Kidney (tissue), 13 donors: ENCODE measurements at regions not wholly inside any gene's neighbourhood (a gene's known extent, or its start where the extent isn't known, plus 50 kb on each side); places are given as distances from the start of the nearest gene placed in this dataset.
A peak's percentile ranks its signal among the peaks of the same experiment; 100 is the strongest.

ENCODE experiments used
- DNase-seq, 5 donors: peaks; one replicate each; pipeline ENCODE4 v3.0.0-alpha.2; 2013 to 2020
- FAIRE-seq: peaks from 2 replicates; lab custom pipeline; 2012; peaks lifted over from hg19 to GRCh38; lab: Jason Lieb, UNC
- H3K27ac ChIP-seq, 2 donors: one replicate each; pipeline ENCODE4 v1.7.0; 2013; ENCODE audit warnings: low read depth in 2 of 2, low read length in 2 of 2, inconsistent platforms in 1 of 2
- H3K27me3 ChIP-seq: one replicate; pipeline ENCODE4 v1.7.1; 2013; ENCODE audit warnings: low read length, inconsistent platforms; ENCODE audit not compliant: control insufficient read depth, insufficient read depth
- H3K36me3 ChIP-seq, 3 donors: one replicate each; pipeline versions ENCODE4 v1.7.0 to v1.7.1; 2013; ENCODE audit warnings: low read length in 3 of 3, control low read depth in 1 of 3, inconsistent platforms in 1 of 3; ENCODE audit not compliant: insufficient read depth in 3 of 3, control insufficient read depth in 2 of 3
- H3K4me1 ChIP-seq, 3 donors: one replicate each; pipeline versions ENCODE4 v1.7.0 to v1.7.1; 2013; ENCODE audit warnings: low read length in 3 of 3, inconsistent platforms in 1 of 3, low read depth in 1 of 3; ENCODE audit not compliant: control insufficient read depth in 2 of 3, insufficient read depth in 2 of 3
- H3K4me3 ChIP-seq, 3 donors: one replicate each; pipeline versions ENCODE4 v1.7.0 to v1.8.1; 2013; ENCODE audit warnings: low read length in 3 of 3, control low read depth in 1 of 3, inconsistent platforms in 1 of 3
- H3K9ac ChIP-seq, 3 donors: one replicate each; pipeline versions ENCODE4 v1.7.0 to v1.7.1; 2013; ENCODE audit warnings: low read length in 3 of 3, control low read depth in 1 of 3, inconsistent platforms in 1 of 3
- H3K9me3 ChIP-seq, 3 donors: one replicate each; pipeline versions ENCODE4 v1.7.0 to v1.7.1; 2013; ENCODE audit warnings: low read length in 3 of 3, control low read depth in 1 of 3, inconsistent platforms in 1 of 3; ENCODE audit not compliant: control insufficient read depth in 2 of 3, insufficient read depth in 1 of 3
- CTCF ChIP-seq: IDR thresholded peaks from 3 replicates; pipeline ENCODE4 v1.5.1; 2012; ENCODE audit warnings: mild to moderate bottlenecking, moderate library complexity, borderline replicate concordance; ENCODE audit not compliant: insufficient read depth; ENCODE audit errors: extremely low read depth
- intact Hi-C: fragments of 100-400 bp; cut with DNase I; formaldehyde crosslinking; loops from one replicate; pipeline ENCODE4 v1.11.1; 2022
- donor health status: control.
- donor health status: control.
- donor health status: control.
- donor health status: control.
- donor health status: control.
- donor health status: DM: yes; HTN: yes; CAD: no.
- donor health status: Normal renal cell carcinoma (clear cell type).

- no peaks in the 10 kb centered on the region for H3K9me3 ChIP-seq
- intact Hi-C loops: no loop called here
- no peaks in the 10 kb centered on the region for H3K27me3 ChIP-seq
- TF ChIP-seq CTCF: no peak
- DNase-seq (no peak), FAIRE-seq (no peak)
- H3K4me3 ChIP-seq: no peak overlapping the region
- H3K36me3 ChIP-seq: no peaks in the 10 kb centered on the region
- H3K4me1 ChIP-seq: peaks cover 0 to 3% (median 0%) of the 10 kb centered on the region in 3 donors
- no peak overlapping the region for H3K27ac ChIP-seq
- no peak overlapping the region for H3K9ac ChIP-seq
Observed at GRCh38 chr16:47780213-47780875, 319.2 kb downstream of the PHKB start.

- Histone ChIP-seq H3K4me1 (peaks cover 0 to 3% (median 0%) of the 10 kb centered on the region in 3 donors), H3K9ac (no peak overlapping the region), H3K27me3 (no peaks in the 10 kb centered on the region), H3K4me3 (peak overlapping the region in 2 of 3 donors; percentile 18 to 55), H3K9me3 (no peaks in the 10 kb centered on the region), H3K27ac (no peak overlapping the region), H3K36me3 (no peaks in the 10 kb centered on the region)
- no peak for TF ChIP-seq CTCF
- intact Hi-C loops: no loop called here
- peak in 2 of 5 donors; percentile 7 to 51 for DNase-seq
- no peak for FAIRE-seq
Observed at GRCh38 chr16:47779201-47780016, 318.3 kb downstream of the PHKB start.

GRCh38 chr16:47778106-47778801 lies 317.1 kb downstream of the PHKB start:
- Histone ChIP-seq H3K4me1 (peaks cover 0 to 3% (median 0%) of the 10 kb centered on the region in 3 donors), H3K9me3 (no peaks in the 10 kb centered on the region), H3K27ac (no peak overlapping the region), H3K4me3 (no peak overlapping the region), H3K36me3 (no peaks in the 10 kb centered on the region), H3K9ac (no peak overlapping the region), H3K27me3 (no peaks in the 10 kb centered on the region)
- DNase-seq (no peak), FAIRE-seq (no peak)
- intact Hi-C loops: no loop called here
- TF ChIP-seq CTCF: no peak
